H1 (cell line): ENCODE measurements at regions not wholly inside any gene's neighbourhood (a gene's known extent, or its start where the extent isn't known, plus 50 kb on each side); places are given as distances from the start of the nearest gene placed in this dataset.

Experiments used
- CREB1 ChIP-seq: IDR thresholded peaks from 2 replicates; pipeline ENCODE4 v1.6.1; 2012; ENCODE audit warnings: inconsistent platforms
- CTCF ChIP-seq, 3 experiments: IDR thresholded peaks; 1 replicate in 2 of 3; 2 replicates in 1 of 3; pipeline versions ENCODE4 v1.5.1 to v1.6.1; 2011; ENCODE audit warnings: low read length in 3 of 3, mild to moderate bottlenecking in 3 of 3, inconsistent platforms in 2 of 3, low read depth in 1 of 3, moderate library complexity in 1 of 3; ENCODE audit not compliant: insufficient read depth in 1 of 3; ENCODE audit errors: control extremely low read depth in 1 of 3
- GTF2F1 ChIP-seq: IDR thresholded peaks from 2 replicates; pipeline ENCODE4 v1.6.1; 2012; ENCODE audit warnings: low read depth, low read length, improper control_type of control experiment, borderline replicate concordance
- SUZ12 ChIP-seq: fragments of 200-600 bp; sonication (generic); IDR thresholded peaks from 2 replicates; pipeline ENCODE4 v1.6.1; 2012; ENCODE audit warnings: mild to moderate bottlenecking, inconsistent platforms, low read length, moderate library complexity, mixed read lengths

GRCh38 chr15:61379005-61379404 lies 149.9 kb upstream of the RORA start (continued):
- TF ChIP-seq CTCF (IDR thresholded peaks at IDR 0.05; ENCODE audit: control extremely low read depth in 1 of 3, insufficient read depth in 1 of 3, low read depth in 1 of 3, low read length in 3 of 3) (no peak), CREB1 (no peak), SUZ12 (no peak), GTF2F1 (no peak)
